ENCODE measurements at regions not wholly inside any gene's neighbourhood (a gene's known extent, or its start where the extent isn't known, plus 50 kb on each side); places are given as distances from the start of the nearest gene placed in this dataset.

GRCh38 chr11:79515781-79516180 lies 75.0 kb upstream of the TENM4 start:
- TF ChIP-seq POLR2A (IDR thresholded peaks at IDR 0.05): no peak
- TF ChIP-seq CTCF (IDR thresholded peaks at IDR 0.05): no peak

Data from heart left ventricle (tissue), 13 donors.